GM19324 (cell line): ENCODE measurements at regions not wholly inside any gene's neighbourhood (a gene's known extent, or its start where the extent isn't known, plus 50 kb on each side); places are given as distances from the start of the nearest gene placed in this dataset.
"Not testable (repeated sequence)": the region's sequence is repeated elsewhere in the genome, so short reads cannot be mapped to it uniquely, and the experiment has no call there.

Experiments
- ATAC-seq: cut with Tn5 transposase; IDR thresholded peaks from one replicate; pipeline ENCODE4 v1.9.1; 2021; ENCODE audit warnings: mild to moderate bottlenecking, moderate library complexity; ENCODE audit not compliant: unreplicated experiment, low FRiP score

- no peak for ATAC-seq
Observed at GRCh38 chr18:34461266-34461665, 236.6 kb upstream of the NOL4 start.

- ATAC-seq = no peak
Observed at GRCh38 chr18:34467058-34467457, 242.3 kb upstream of the NOL4 start.

GRCh38 chr18:34480162-34480700, 229.9 kb upstream of the DTNA start:
- no peak for ATAC-seq

- no peak for ATAC-seq
Observed at GRCh38 chr18:34482204-34482603, 227.9 kb upstream of the DTNA start.

GRCh38 chr18:34483198-34483597, 226.9 kb upstream of the DTNA start:
- no peak for ATAC-seq

GRCh38 chr18:34491719-34492118, 218.4 kb upstream of the DTNA start:
- no peak for ATAC-seq

- no peak for ATAC-seq
Observed at GRCh38 chr18:34492652-34493051, 217.4 kb upstream of the DTNA start.

- no peak for ATAC-seq
Observed at GRCh38 chr18:34493099-34493544, 217.0 kb upstream of the DTNA start.

GRCh38 chr18:34493566-34494358, 216.3 kb upstream of the DTNA start:
- no peak for ATAC-seq

- ATAC-seq = no peak
Observed at GRCh38 chr18:34494359-34494696, 215.8 kb upstream of the DTNA start.

- ATAC-seq = no peak
Observed at GRCh38 chr18:34495506-34495905, 214.6 kb upstream of the DTNA start.

- ATAC-seq = no peak
Observed at GRCh38 chr18:34501553-34501952, 208.5 kb upstream of the DTNA start.

- no peak for ATAC-seq
Observed at GRCh38 chr18:34506198-34506597, 203.9 kb upstream of the DTNA start.

- no peak for ATAC-seq
Observed at GRCh38 chr18:34509163-34509562, 200.9 kb upstream of the DTNA start.

- ATAC-seq = no peak
Observed at GRCh38 chr18:34509879-34510586, 200.1 kb upstream of the DTNA start.

- no peak for ATAC-seq
Observed at GRCh38 chr18:34510926-34511325, 199.2 kb upstream of the DTNA start.

GRCh38 chr18:34511435-34511834, 198.7 kb upstream of the DTNA start:
- no peak for ATAC-seq

- no peak for ATAC-seq
Observed at GRCh38 chr18:34511879-34512278, 198.2 kb upstream of the DTNA start.

- ATAC-seq = no peak
Observed at GRCh38 chr18:34514238-34514637, 195.9 kb upstream of the DTNA start.

GRCh38 chr18:34514957-34515356, 195.1 kb upstream of the DTNA start:
- no peak for ATAC-seq

- ATAC-seq = not testable (repeated sequence)
Observed at GRCh38 chr18:34516355-34516754, 193.7 kb upstream of the DTNA start.

- not testable (repeated sequence) for ATAC-seq
Observed at GRCh38 chr18:34516996-34517395, 193.1 kb upstream of the DTNA start.
